A673 (cell line): ENCODE measurements at regions not wholly inside any gene's neighbourhood (a gene's known extent, or its start where the extent isn't known, plus 50 kb on each side); places are given as distances from the start of the nearest gene placed in this dataset.

Source experiments
- EZH2 ChIP-seq: fragments of 200-600 bp; sonication (generic); IDR thresholded peaks from 2 replicates; pipeline ENCODE4 v1.6.1; 2017; ENCODE audit warnings: borderline replicate concordance, low read depth, mild to moderate bottlenecking, mixed read lengths, antibody characterized with exemption, low read length; ENCODE audit not compliant: poor library complexity, severe bottlenecking
- TF ChIP-seq, protein P1 (sequence below): fragments of 300-800, 200-600 bp; sonication (generic); conservative IDR thresholded peaks from 2 replicates; pipeline ENCODE4 v1.5.1; 2017; ENCODE audit warnings: low read depth, mild to moderate bottlenecking, antibody characterized with exemption, low read length, moderate library complexity, mixed read lengths

DNA sequence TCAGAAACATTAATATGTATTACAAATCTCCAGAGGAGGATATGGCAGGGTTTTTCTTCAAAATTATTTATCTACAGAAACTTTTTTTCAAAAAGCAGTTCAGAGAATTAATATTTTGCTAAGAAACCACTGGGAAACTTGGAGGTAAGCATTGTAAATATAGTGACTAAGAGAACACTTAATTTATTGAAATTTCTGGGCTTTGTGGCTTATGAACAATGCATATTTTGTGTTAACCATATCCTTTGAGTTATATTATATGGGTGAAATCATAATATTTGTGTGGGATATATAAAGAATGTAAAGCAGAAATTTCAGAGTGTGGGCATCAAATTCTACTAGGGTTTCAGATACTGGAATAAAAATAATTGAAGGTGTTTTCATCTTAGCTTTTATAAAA, 1059.2 kb downstream of the ZPLD1 start:
- TF ChIP-seq, protein P1, sequence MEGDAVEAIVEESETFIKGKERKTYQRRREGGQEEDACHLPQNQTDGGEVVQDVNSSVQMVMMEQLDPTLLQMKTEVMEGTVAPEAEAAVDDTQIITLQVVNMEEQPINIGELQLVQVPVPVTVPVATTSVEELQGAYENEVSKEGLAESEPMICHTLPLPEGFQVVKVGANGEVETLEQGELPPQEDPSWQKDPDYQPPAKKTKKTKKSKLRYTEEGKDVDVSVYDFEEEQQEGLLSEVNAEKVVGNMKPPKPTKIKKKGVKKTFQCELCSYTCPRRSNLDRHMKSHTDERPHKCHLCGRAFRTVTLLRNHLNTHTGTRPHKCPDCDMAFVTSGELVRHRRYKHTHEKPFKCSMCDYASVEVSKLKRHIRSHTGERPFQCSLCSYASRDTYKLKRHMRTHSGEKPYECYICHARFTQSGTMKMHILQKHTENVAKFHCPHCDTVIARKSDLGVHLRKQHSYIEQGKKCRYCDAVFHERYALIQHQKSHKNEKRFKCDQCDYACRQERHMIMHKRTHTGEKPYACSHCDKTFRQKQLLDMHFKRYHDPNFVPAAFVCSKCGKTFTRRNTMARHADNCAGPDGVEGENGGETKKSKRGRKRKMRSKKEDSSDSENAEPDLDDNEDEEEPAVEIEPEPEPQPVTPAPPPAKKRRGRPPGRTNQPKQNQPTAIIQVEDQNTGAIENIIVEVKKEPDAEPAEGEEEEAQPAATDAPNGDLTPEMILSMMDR: no peak
- no peak for TF ChIP-seq EZH2
